ENCODE measurements at regions not wholly inside any gene's neighbourhood (a gene's known extent, or its start where the extent isn't known, plus 50 kb on each side); places are given as distances from the start of the nearest gene placed in this dataset.

DNA sequence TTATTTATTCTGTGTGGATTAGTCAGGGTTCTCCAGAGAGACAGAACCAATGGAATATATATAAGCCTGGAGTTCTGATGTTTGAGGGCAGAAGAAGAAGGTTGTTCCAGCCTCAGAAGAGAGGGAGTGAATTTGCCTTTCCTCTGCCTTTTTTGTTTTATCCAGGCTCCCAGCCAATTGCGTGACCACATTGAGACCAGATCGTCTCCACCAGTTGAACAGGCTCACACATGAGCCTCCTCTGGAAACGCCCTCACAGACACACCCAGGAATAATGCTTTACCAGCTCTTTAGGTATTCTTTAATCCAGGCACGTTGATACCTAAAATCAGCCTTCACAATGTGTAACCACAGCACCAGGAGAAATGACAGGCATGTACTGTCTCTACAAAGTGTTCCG, 923.1 kb downstream of the TBL1XR1 start:
- TF ChIP-seq, protein P1, sequence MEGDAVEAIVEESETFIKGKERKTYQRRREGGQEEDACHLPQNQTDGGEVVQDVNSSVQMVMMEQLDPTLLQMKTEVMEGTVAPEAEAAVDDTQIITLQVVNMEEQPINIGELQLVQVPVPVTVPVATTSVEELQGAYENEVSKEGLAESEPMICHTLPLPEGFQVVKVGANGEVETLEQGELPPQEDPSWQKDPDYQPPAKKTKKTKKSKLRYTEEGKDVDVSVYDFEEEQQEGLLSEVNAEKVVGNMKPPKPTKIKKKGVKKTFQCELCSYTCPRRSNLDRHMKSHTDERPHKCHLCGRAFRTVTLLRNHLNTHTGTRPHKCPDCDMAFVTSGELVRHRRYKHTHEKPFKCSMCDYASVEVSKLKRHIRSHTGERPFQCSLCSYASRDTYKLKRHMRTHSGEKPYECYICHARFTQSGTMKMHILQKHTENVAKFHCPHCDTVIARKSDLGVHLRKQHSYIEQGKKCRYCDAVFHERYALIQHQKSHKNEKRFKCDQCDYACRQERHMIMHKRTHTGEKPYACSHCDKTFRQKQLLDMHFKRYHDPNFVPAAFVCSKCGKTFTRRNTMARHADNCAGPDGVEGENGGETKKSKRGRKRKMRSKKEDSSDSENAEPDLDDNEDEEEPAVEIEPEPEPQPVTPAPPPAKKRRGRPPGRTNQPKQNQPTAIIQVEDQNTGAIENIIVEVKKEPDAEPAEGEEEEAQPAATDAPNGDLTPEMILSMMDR (IDR thresholded peaks at IDR 0.05; ENCODE audit: insufficient read depth, low read length), result no peak
- TF ChIP-seq, protein P2, sequence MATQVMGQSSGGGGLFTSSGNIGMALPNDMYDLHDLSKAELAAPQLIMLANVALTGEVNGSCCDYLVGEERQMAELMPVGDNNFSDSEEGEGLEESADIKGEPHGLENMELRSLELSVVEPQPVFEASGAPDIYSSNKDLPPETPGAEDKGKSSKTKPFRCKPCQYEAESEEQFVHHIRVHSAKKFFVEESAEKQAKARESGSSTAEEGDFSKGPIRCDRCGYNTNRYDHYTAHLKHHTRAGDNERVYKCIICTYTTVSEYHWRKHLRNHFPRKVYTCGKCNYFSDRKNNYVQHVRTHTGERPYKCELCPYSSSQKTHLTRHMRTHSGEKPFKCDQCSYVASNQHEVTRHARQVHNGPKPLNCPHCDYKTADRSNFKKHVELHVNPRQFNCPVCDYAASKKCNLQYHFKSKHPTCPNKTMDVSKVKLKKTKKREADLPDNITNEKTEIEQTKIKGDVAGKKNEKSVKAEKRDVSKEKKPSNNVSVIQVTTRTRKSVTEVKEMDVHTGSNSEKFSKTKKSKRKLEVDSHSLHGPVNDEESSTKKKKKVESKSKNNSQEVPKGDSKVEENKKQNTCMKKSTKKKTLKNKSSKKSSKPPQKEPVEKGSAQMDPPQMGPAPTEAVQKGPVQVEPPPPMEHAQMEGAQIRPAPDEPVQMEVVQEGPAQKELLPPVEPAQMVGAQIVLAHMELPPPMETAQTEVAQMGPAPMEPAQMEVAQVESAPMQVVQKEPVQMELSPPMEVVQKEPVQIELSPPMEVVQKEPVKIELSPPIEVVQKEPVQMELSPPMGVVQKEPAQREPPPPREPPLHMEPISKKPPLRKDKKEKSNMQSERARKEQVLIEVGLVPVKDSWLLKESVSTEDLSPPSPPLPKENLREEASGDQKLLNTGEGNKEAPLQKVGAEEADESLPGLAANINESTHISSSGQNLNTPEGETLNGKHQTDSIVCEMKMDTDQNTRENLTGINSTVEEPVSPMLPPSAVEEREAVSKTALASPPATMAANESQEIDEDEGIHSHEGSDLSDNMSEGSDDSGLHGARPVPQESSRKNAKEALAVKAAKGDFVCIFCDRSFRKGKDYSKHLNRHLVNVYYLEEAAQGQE (IDR thresholded peaks at IDR 0.05; ENCODE audit: insufficient replicate concordance, low read depth), result no peak
- TF ChIP-seq POLR2AphosphoS5 (IDR thresholded peaks at IDR 0.05; ENCODE audit: low read depth) (no peak), GABPA (IDR thresholded peaks at IDR 0.05; ENCODE audit: low read depth) (no peak), SPI1 (IDR thresholded peaks at IDR 0.05; ENCODE audit: borderline replicate concordance, low read depth) (no peak)
